ENCODE measurements at regions not wholly inside any gene's neighbourhood (a gene's known extent, or its start where the extent isn't known, plus 50 kb on each side); places are given as distances from the start of the nearest gene placed in this dataset.

DNA sequence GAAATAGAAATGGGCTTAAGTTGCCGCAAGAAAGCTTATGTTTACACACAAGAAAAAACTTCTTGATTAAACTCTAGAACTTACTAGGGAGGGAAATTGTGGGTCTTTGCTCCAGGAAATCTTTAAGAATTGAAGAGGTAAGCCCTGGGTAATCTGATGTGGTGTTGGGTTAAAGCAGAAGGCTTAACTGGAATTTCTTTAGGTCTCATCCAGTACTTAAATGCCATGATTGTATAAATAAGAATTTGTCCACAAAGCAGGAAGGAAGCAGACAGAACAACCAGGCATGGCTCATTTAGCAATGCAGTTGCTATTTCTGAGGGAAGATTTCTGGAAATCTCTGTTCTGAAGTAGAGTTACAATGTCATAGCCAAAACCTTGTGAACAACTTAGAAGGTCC is 360.4 kb downstream of the KLF5 start:
- 83% methylated on average over 1 of the region's 1 CpG; no CpG with 5 or more reads in 1 of the 2 experiments for WGBS, 2 experiments
- Histone ChIP-seq H3K4me1 (ENCODE audit: control insufficient read depth, insufficient read depth, low read length) (no peaks in the 10 kb centered on the region), H3K9me3 (ENCODE audit: control insufficient read depth, low read length) (no peaks in the 10 kb centered on the region), H3K4me3 (ENCODE audit: insufficient read depth, low read depth, low read length) (no peak overlapping the region), H3K27me3 (ENCODE audit: control insufficient read depth, insufficient read depth, low read length, poor library complexity, severe bottlenecking) (no peaks in the 10 kb centered on the region), H3K36me3 (ENCODE audit: control insufficient read depth, insufficient read depth, low read length) (no peaks in the 10 kb centered on the region), H3K27ac (ENCODE audit: insufficient read depth, low read depth, low read length, poor library complexity, severe bottlenecking) (no peak overlapping the region)

DNA sequence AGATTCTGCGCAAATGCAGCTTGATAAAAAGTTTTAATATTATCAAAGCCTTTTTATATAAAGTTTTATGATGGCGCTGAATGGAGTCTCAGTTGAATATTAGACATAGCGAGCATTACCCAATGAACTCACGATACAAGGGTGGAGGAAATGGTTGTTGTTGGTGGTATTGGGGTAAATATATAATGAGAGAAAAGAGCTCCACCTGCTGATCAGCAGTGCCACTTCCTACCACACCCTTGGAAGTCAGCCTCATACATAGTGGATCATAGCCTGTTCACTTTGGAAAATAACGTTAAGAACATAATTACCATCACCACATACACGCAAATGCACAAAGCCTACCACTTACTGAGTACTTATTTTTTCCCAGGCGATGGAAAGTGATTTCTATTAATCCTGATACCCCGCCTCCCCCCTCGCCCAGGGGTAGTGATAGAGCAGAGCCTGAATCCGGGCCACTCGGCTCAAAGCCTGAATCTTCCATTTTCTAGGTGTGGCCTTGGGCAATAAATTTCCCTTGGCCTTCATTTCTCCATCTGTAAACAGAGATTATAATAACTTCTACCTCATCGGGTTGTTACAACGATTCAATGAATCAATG is 358.3 kb downstream of the KLF5 start:
- H3K27me3 ChIP-seq (ENCODE audit: control insufficient read depth, insufficient read depth, low read length, poor library complexity, severe bottlenecking): no peaks in the 10 kb centered on the region
- WGBS, 2 experiments: 93 to 95% methylated on average over 12 to 13 of the region's 13 CpGs
- H3K4me1 ChIP-seq (ENCODE audit: control insufficient read depth, insufficient read depth, low read length): no peaks in the 10 kb centered on the region
- no peaks in the 10 kb centered on the region for H3K9me3 ChIP-seq (ENCODE audit: control insufficient read depth, low read length)
- no peak overlapping the region for H3K27ac ChIP-seq (ENCODE audit: insufficient read depth, low read depth, low read length, poor library complexity, severe bottlenecking)
- no peak overlapping the region for H3K4me3 ChIP-seq (ENCODE audit: insufficient read depth, low read depth, low read length)
- no peaks in the 10 kb centered on the region for H3K36me3 ChIP-seq (ENCODE audit: control insufficient read depth, insufficient read depth, low read length)

DNA sequence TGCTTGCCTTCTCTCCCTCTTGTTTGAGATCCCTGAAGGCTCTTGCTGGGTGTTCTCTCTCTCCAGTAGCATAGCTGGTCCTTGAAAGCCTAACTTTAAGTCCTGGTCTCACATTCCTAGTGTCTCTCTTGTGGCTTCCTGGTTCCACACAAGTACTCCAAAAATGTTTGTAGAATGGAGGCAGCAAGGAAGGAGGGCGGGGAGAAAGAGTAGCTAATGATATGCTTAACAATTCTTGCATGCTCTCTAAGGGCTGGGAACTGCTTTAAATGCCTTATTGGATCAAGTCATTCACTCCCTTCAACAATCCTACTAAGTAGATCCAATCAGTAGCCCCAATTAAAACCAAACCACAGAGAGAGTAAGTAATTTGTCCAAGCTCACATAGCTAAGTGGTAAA is 357.3 kb downstream of the KLF5 start:
- Histone ChIP-seq H3K27ac (ENCODE audit: insufficient read depth, low read depth, low read length, poor library complexity, severe bottlenecking) (no peak overlapping the region), H3K4me1 (ENCODE audit: control insufficient read depth, insufficient read depth, low read length) (no peaks in the 10 kb centered on the region), H3K4me3 (ENCODE audit: insufficient read depth, low read depth, low read length) (no peak overlapping the region), H3K27me3 (ENCODE audit: control insufficient read depth, insufficient read depth, low read length, poor library complexity, severe bottlenecking) (no peaks in the 10 kb centered on the region), H3K9me3 (ENCODE audit: control insufficient read depth, low read length) (no peaks in the 10 kb centered on the region), H3K36me3 (ENCODE audit: control insufficient read depth, insufficient read depth, low read length) (no peaks in the 10 kb centered on the region)
- WGBS, 2 experiments: 88% methylated on average over 1 of the region's 1 CpG; no CpG with 5 or more reads in 1 of the 2 experiments

DNA sequence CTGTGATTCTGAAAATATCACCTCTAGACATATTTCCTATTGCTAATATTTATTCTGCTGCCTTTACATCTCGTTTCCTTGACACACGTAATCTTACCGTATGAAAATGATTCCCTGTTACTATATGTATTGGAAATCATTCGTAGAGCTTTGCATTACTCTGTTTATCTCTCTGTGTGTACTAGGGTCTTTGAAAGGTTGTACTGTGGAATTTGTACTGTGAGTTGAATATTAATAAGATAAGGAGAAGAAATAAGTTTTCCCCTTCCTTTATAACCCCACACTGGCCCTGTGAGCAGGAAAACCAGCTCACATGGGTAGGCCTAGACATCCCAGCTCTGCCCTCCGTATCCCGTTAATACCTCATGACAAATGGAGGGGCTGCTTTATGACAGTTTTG is 354.9 kb downstream of the KLF5 start:
- H3K27me3 ChIP-seq (ENCODE audit: control insufficient read depth, insufficient read depth, low read length, poor library complexity, severe bottlenecking): no peaks in the 10 kb centered on the region

DNA sequence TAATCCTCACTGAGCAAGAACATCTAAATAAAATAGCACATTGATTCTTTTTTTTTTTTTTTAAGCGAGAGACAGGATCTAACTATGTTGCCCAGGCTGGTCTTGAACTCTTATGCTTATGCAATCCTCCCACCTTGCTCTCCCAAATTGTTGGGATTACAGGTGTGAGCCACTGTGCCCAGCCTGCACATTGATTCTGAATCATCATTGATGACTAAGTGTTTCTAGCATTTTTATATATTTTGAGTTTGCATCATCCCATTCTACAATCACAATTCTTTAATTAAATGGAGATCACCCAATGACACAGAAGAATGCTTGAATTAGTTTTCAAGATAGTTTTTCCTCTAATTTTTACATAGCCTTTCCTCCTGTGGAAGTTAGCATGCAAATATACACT is 354.1 kb downstream of the KLF5 start:
- H3K4me1 ChIP-seq (ENCODE audit: control insufficient read depth, insufficient read depth, low read length): no peaks in the 10 kb centered on the region
- H3K36me3 ChIP-seq (ENCODE audit: control insufficient read depth, insufficient read depth, low read length): no peaks in the 10 kb centered on the region
- no peaks in the 10 kb centered on the region for H3K9me3 ChIP-seq (ENCODE audit: control insufficient read depth, low read length)
- WGBS, 2 experiments: 60 to 100% methylated on average over 1 of the region's 1 CpG
- H3K4me3 ChIP-seq (ENCODE audit: insufficient read depth, low read depth, low read length): no peak overlapping the region
- no peaks in the 10 kb centered on the region for H3K27me3 ChIP-seq (ENCODE audit: control insufficient read depth, insufficient read depth, low read length, poor library complexity, severe bottlenecking)
- no peak overlapping the region for H3K27ac ChIP-seq (ENCODE audit: insufficient read depth, low read depth, low read length, poor library complexity, severe bottlenecking)

More for the DNA sequence above, 354.9 kb downstream of the KLF5 start:
- H3K27ac ChIP-seq (ENCODE audit: insufficient read depth, low read depth, low read length, poor library complexity, severe bottlenecking): no peak overlapping the region
- H3K9me3 ChIP-seq (ENCODE audit: control insufficient read depth, low read length): no peaks in the 10 kb centered on the region
- H3K4me3 ChIP-seq (ENCODE audit: insufficient read depth, low read depth, low read length): no peak overlapping the region
- 94% methylated on average over 5 to 6 of the region's 6 CpGs for WGBS, 2 experiments
- H3K4me1 ChIP-seq (ENCODE audit: control insufficient read depth, insufficient read depth, low read length): no peaks in the 10 kb centered on the region
- H3K36me3 ChIP-seq (ENCODE audit: control insufficient read depth, insufficient read depth, low read length): no peaks in the 10 kb centered on the region

DNA sequence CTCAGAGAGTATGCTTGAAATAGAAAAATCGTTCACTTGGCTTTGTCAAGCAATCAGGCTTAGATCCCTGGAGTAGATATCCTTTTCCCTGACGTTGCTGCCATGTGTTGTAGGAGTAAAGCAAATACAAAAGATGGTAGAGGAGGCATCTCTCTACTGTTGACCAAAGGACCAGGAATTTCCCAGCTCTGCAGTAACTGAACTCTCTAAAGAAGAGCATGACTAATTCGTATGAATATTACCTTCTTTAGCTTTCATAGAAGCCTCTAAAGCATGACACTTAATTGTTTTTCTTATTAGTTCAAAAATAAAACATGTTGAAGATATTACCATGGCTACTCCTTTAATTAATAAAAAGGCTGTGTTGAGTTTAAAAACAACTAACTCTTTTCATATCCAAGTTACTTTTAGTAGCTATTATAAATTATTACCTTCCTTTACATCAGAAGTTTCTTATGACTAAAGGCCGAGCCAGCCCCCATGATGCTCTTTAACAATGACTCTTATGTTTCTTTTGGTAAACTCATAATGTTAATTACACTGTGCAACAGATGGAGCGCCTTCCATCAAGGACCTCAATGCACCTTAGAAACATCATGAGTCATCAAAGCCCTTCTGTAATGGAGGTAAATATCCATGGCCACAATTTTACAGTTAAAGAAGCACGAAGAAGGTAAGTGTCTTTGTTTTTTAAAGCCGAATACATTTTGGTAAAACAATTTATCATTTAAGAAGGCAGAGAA is 352.4 kb downstream of the KLF5 start:
- 88 to 91% methylated on average over 6 to 7 of the region's 7 CpGs for WGBS, 2 experiments
- no peaks in the 10 kb centered on the region for H3K36me3 ChIP-seq (ENCODE audit: control insufficient read depth, insufficient read depth, low read length)
- no peaks in the 10 kb centered on the region for H3K4me1 ChIP-seq (ENCODE audit: control insufficient read depth, insufficient read depth, low read length)
- no peak overlapping the region for H3K27ac ChIP-seq (ENCODE audit: insufficient read depth, low read depth, low read length, poor library complexity, severe bottlenecking)
- no peaks in the 10 kb centered on the region for H3K27me3 ChIP-seq (ENCODE audit: control insufficient read depth, insufficient read depth, low read length, poor library complexity, severe bottlenecking)
- no peaks in the 10 kb centered on the region for H3K9me3 ChIP-seq (ENCODE audit: control insufficient read depth, low read length)
- no peak overlapping the region for H3K4me3 ChIP-seq (ENCODE audit: insufficient read depth, low read depth, low read length)

DNA sequence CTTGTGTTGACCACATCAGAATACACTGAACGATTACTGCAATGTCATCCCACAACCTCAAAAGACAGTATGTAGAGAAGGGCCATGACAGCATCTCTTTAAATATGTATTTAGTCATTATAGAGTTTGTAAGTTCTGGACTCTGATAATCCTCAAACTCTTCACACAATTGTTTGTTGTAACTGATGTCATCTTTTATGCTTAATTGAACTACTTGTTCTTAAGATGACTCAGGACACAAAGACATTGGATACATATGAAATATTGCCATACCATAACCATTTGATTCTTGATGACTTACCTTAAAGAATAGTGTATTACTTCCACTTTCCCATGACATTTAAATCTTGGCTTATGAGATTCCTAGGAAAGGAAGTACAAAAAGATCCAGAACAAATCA is 347.6 kb downstream of the KLF5 start:
- Histone ChIP-seq H3K4me1 (ENCODE audit: control insufficient read depth, insufficient read depth, low read length) (no peaks in the 10 kb centered on the region), H3K27ac (ENCODE audit: insufficient read depth, low read depth, low read length, poor library complexity, severe bottlenecking) (no peak overlapping the region), H3K27me3 (ENCODE audit: control insufficient read depth, insufficient read depth, low read length, poor library complexity, severe bottlenecking) (no peaks in the 10 kb centered on the region), H3K4me3 (ENCODE audit: insufficient read depth, low read depth, low read length) (no peak overlapping the region), H3K36me3 (ENCODE audit: control insufficient read depth, insufficient read depth, low read length) (no peaks in the 10 kb centered on the region), H3K9me3 (ENCODE audit: control insufficient read depth, low read length) (no peaks in the 10 kb centered on the region)
- WGBS, 2 experiments: 100% methylated on average over 1 of the region's 1 CpG; no CpG with 5 or more reads in 1 of the 2 experiments

DNA sequence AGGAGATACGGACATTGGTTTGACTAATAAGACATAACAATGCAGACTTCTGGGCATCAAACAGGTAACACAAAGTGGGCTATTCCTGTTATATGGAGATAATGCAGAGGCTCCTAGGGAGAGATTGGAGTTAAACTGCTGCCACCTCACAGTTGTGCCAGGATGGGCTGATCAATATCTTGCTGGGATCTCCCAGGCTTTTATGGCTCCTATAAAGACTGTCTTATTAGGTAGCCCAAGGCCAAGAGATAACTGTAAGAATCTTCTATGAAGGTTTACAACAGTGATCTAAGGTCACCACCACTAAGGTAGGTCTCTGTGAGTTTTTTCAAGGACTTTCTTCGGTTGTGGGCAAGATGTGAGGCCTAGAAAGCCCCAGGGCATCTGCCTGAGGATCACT is 345.8 kb downstream of the KLF5 start:
- no peak overlapping the region for H3K4me3 ChIP-seq (ENCODE audit: insufficient read depth, low read depth, low read length)
- no peaks in the 10 kb centered on the region for H3K4me1 ChIP-seq (ENCODE audit: control insufficient read depth, insufficient read depth, low read length)
- H3K36me3 ChIP-seq (ENCODE audit: control insufficient read depth, insufficient read depth, low read length): no peaks in the 10 kb centered on the region
- no peaks in the 10 kb centered on the region for H3K27me3 ChIP-seq (ENCODE audit: control insufficient read depth, insufficient read depth, low read length, poor library complexity, severe bottlenecking)
- WGBS, 2 experiments: 71 to 78% methylated on average over 2 of the region's 2 CpGs
- no peak overlapping the region for H3K27ac ChIP-seq (ENCODE audit: insufficient read depth, low read depth, low read length, poor library complexity, severe bottlenecking)
- no peaks in the 10 kb centered on the region for H3K9me3 ChIP-seq (ENCODE audit: control insufficient read depth, low read length)

DNA sequence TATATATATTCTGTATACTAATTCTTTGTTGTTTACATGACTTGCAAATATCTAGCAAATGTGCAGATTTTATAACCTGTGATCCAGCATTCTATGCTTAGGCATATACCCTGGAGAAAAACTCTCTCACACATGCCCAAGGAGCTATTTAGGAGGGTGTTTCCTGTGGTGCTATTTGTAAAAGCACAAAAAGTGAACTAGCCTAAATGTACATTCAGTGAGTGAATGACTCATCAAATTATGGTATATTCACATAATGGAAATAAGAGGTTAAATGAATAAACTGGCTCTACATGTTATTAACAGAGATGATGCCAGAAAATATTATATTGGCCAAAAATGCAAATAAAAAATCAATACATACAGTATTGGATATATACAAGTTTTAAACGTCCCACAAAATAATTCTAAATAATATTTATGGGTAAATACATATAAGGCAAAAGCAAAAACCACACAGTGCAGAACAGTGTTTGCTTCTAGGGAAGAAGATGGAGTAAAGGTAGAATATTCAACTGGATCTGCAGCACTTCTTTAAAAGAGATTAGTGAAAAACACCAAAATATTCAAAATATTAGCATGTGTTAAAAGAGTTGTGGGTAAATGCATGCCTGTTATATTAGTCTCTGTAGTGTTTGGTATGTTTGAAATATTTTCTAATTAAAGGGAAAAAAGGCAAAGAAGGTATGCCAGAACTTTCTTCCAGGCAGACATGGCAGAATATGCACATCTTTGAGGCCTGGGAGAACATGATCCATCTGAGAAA is 344.7 kb downstream of the KLF5 start:
- Histone ChIP-seq H3K27me3 (ENCODE audit: control insufficient read depth, insufficient read depth, low read length, poor library complexity, severe bottlenecking) (no peaks in the 10 kb centered on the region), H3K27ac (ENCODE audit: insufficient read depth, low read depth, low read length, poor library complexity, severe bottlenecking) (no peak overlapping the region), H3K4me1 (ENCODE audit: control insufficient read depth, insufficient read depth, low read length) (no peaks in the 10 kb centered on the region), H3K9me3 (ENCODE audit: control insufficient read depth, low read length) (no peaks in the 10 kb centered on the region), H3K4me3 (ENCODE audit: insufficient read depth, low read depth, low read length) (no peak overlapping the region), H3K36me3 (ENCODE audit: control insufficient read depth, insufficient read depth, low read length) (no peaks in the 10 kb centered on the region)
- no CpG with 5 or more reads among the region's 1 CpG for WGBS, 2 experiments

DNA sequence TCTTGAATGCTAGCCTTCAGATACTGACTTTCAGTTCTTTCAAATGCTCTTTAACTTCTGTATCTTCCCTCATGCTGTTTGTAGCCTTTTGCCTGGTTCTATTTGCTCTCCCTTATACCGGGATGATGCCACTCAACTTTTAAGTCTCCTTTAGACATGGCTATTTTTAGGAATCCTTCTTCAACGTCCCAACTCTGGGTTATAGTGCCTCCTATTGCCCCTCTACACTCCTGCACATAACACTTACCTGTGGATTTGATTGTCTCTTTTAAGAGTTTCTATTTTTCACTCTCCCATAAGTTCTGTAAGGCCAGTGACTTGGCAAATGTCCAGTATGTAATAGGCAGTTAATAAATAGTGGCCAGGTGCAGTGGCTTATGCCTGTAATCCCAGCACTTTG is 343.0 kb downstream of the KLF5 start:
- Histone ChIP-seq H3K27ac (ENCODE audit: insufficient read depth, low read depth, low read length, poor library complexity, severe bottlenecking) (no peak overlapping the region), H3K36me3 (ENCODE audit: control insufficient read depth, insufficient read depth, low read length) (no peaks in the 10 kb centered on the region), H3K9me3 (ENCODE audit: control insufficient read depth, low read length) (no peaks in the 10 kb centered on the region), H3K27me3 (ENCODE audit: control insufficient read depth, insufficient read depth, low read length, poor library complexity, severe bottlenecking) (no peaks in the 10 kb centered on the region), H3K4me1 (ENCODE audit: control insufficient read depth, insufficient read depth, low read length) (peaks cover 3% of the 10 kb centered on the region), H3K4me3 (ENCODE audit: insufficient read depth, low read depth, low read length) (no peak overlapping the region)
- WGBS, 2 experiments: 39 to 54% methylated on average over 2 of the region's 2 CpGs

Measured in ectodermal cell (in vitro differentiated cells).